Ascending aorta (tissue), 2 donors: ENCODE measurements at regions not wholly inside any gene's neighbourhood (a gene's known extent, or its start where the extent isn't known, plus 50 kb on each side); places are given as distances from the start of the nearest gene placed in this dataset.

Source experiments
- DNase-seq, 2 donors: peaks; one replicate each; pipeline ENCODE4 v3.0.0-alpha.2; 2019; ENCODE audit warnings: low spot score in 2 of 2
- H3K27ac ChIP-seq, 2 donors: fragments of 200-600 bp; sonication (generic); one replicate each; pipeline ENCODE4 v1.5.1; 2016 to 2017; ENCODE audit warnings: mild to moderate bottlenecking in 1 of 2
- H3K27me3 ChIP-seq: fragments of 200-600 bp; sonication (generic); one replicate; pipeline ENCODE4 v1.5.1; 2017
- H3K36me3 ChIP-seq, 2 donors: fragments of 200-600 bp; sonication (generic); one replicate each; pipeline ENCODE4 v1.5.1; 2016
- H3K4me1 ChIP-seq, 2 donors: fragments of 200-600 bp; sonication (generic); one replicate each; pipeline ENCODE4 v1.5.1; 2016 to 2017; ENCODE audit warnings: mild to moderate bottlenecking in 1 of 2
- H3K4me3 ChIP-seq, 2 donors: fragments of 200-600 bp; sonication (generic); one replicate each; pipeline ENCODE4 v1.5.1; 2016 to 2017; ENCODE audit warnings: mild to moderate bottlenecking in 1 of 2
- H3K9me3 ChIP-seq, 2 donors: fragments of 200-600 bp; sonication (generic); one replicate each; pipeline ENCODE4 v1.5.1; 2016
- CTCF ChIP-seq, 3 experiments: fragments of 200-600 bp in 2 of 3; fragments of 450-650 bp in 1 of 3; sonication (generic) in 2 of 3; IDR thresholded peaks; one replicate each; pipeline ENCODE4 v1.5.1; 2016 to 2019; ENCODE audit warnings: antibody characterized with exemption in 3 of 3, mild to moderate bottlenecking in 1 of 3, moderate library complexity in 1 of 3
- intact Hi-C: fragments of 100-400 bp; cut with DNase I; formaldehyde crosslinking; loops from one replicate; pipeline ENCODE4 v1.15.1; 2023

GRCh38 chr17:65477600-65477999 is 83.8 kb downstream of the AXIN2 start:
- no peaks in the 10 kb centered on the region for H3K9me3 ChIP-seq
- no peaks in the 10 kb centered on the region for H3K27me3 ChIP-seq
- H3K4me1 ChIP-seq = peaks cover 0 to 11% of the 10 kb centered on the region in 2 donors
- no peaks in the 10 kb centered on the region for H3K36me3 ChIP-seq
- H3K4me3 ChIP-seq = no peak overlapping the region
- no peak for DNase-seq
- intact Hi-C loops = no loop called here
- TF ChIP-seq CTCF (IDR thresholded peaks at IDR 0.05) = no peak
- no peak overlapping the region for H3K27ac ChIP-seq

GRCh38 chr17:65474660-65475059 is 86.8 kb downstream of the AXIN2 start:
- Histone ChIP-seq H3K9me3 (no peaks in the 10 kb centered on the region), H3K27me3 (no peaks in the 10 kb centered on the region), H3K4me3 (no peak overlapping the region), H3K36me3 (no peaks in the 10 kb centered on the region), H3K27ac (no peak overlapping the region), H3K4me1 (peaks cover 0 to 19% of the 10 kb centered on the region in 2 donors)
- intact Hi-C loops = loop anchor here (5.0 kb wide), 4 partner anchors 57 to 417 kb away; partner anchors contain the start of gene GNA13
- DNase-seq = no peak
- TF ChIP-seq CTCF (IDR thresholded peaks at IDR 0.05) = no peak

GRCh38 chr17:65473985-65474384 is 87.5 kb downstream of the AXIN2 start:
- TF ChIP-seq CTCF (IDR thresholded peaks at IDR 0.05) = no peak
- intact Hi-C loops = loop anchor here (5.0 kb wide), 4 partner anchors 57 to 417 kb away; partner anchors contain the start of gene GNA13
- H3K36me3 ChIP-seq = no peaks in the 10 kb centered on the region
- peak overlapping the region in 1 of 2 donors; percentile 95 for H3K27ac ChIP-seq
- no peaks in the 10 kb centered on the region for H3K9me3 ChIP-seq
- no peaks in the 10 kb centered on the region for H3K27me3 ChIP-seq
- H3K4me3 ChIP-seq = no peak overlapping the region
- DNase-seq = no peak
- H3K4me1 ChIP-seq = peaks cover 0 to 19% of the 10 kb centered on the region in 2 donors

GRCh38 chr17:65473363-65473762 is 88.1 kb downstream of the AXIN2 start:
- TF ChIP-seq CTCF (IDR thresholded peaks at IDR 0.05) = no peak
- Histone ChIP-seq H3K36me3 (no peaks in the 10 kb centered on the region), H3K4me1 (peaks cover 0 to 19% of the 10 kb centered on the region in 2 donors), H3K9me3 (no peaks in the 10 kb centered on the region), H3K4me3 (peak overlapping the region; percentile 7 to 41), H3K27me3 (no peaks in the 10 kb centered on the region), H3K27ac (peak overlapping the region; percentile 86 to 95)
- intact Hi-C loops = loop anchor here (5.0 kb wide), 4 partner anchors 56 to 416 kb away; partner anchors contain the start of gene GNA13
- DNase-seq = no peak

- peak overlapping the region; percentile 86 to 95 for H3K27ac ChIP-seq
- no peaks in the 10 kb centered on the region for H3K27me3 ChIP-seq
- peak; percentile 41 to 94 for DNase-seq
- intact Hi-C loops = loop anchor here (1.0 to 5.0 kb wide), 6 partner anchors 9 to 415 kb away; partner anchors contain the start of gene GNA13
- no peak for TF ChIP-seq CTCF (IDR thresholded peaks at IDR 0.05)
- H3K4me1 ChIP-seq = peaks cover 0 to 19% of the 10 kb centered on the region in 2 donors
- peak overlapping the region; percentile 7 to 41 for H3K4me3 ChIP-seq
- no peaks in the 10 kb centered on the region for H3K36me3 ChIP-seq
- no peaks in the 10 kb centered on the region for H3K9me3 ChIP-seq
These were observed 88.7 kb downstream of the AXIN2 start for GRCh38 chr17:65472666-65473309.
